Keratinocyte (primary cell): ENCODE measurements at regions not wholly inside any gene's neighbourhood (a gene's known extent, or its start where the extent isn't known, plus 50 kb on each side); places are given as distances from the start of the nearest gene placed in this dataset.

ENCODE experiments used
- DNase-seq: peaks from one replicate; pipeline ENCODE4 v3.0.0-alpha.2; 2011; ENCODE audit warnings: low read depth, missing footprints, low spot score
- FAIRE-seq: peaks from 2 replicates; lab custom pipeline; 2011; peaks lifted over from hg19 to GRCh38; lab: Jason Lieb, UNC
- H2AFZ ChIP-seq: 2 replicates; pipeline ENCODE4 v1.6.0; 2012; ENCODE audit warnings: low read length, control low read depth, inconsistent platforms; ENCODE audit not compliant: control insufficient read depth
- H3K27ac ChIP-seq: 2 replicates; pipeline ENCODE4 v1.5.1; 2011; ENCODE audit warnings: low read length; ENCODE audit not compliant: control insufficient read depth, insufficient read depth
- H3K27me3 ChIP-seq: 3 replicates; pipeline ENCODE4 v1.6.0; 2011; ENCODE audit warnings: low read length; ENCODE audit not compliant: control insufficient read depth, insufficient read depth; ENCODE audit errors: extremely low read depth
- H3K36me3 ChIP-seq, 2 experiments: 2 replicates in 1 of 2; 3 replicates in 1 of 2; pipeline ENCODE4 v1.5.1; 2011; ENCODE audit warnings: low read length in 2 of 2, mild to moderate bottlenecking in 1 of 2; ENCODE audit not compliant: control insufficient read depth in 2 of 2, insufficient read depth in 2 of 2; ENCODE audit errors: extremely low read depth in 1 of 2
- H3K4me1 ChIP-seq: 3 replicates; pipeline ENCODE4 v1.5.1; 2011; ENCODE audit warnings: low read length; ENCODE audit not compliant: control insufficient read depth, insufficient read depth; ENCODE audit errors: extremely low read depth
- H3K4me2 ChIP-seq: 3 replicates; pipeline ENCODE4 v1.6.0; 2011; ENCODE audit warnings: low read depth, low read length; ENCODE audit not compliant: control insufficient read depth, insufficient read depth; ENCODE audit errors: extremely low read depth
- H3K4me3 ChIP-seq, 3 experiments: fragments of 200-600 bp in 1 of 3; sonication (generic) in 1 of 3; 2 replicates in 2 of 3; 3 replicates in 1 of 3; pipeline ENCODE4 v1.5.1; 2011 to 2016; ENCODE audit warnings: low read length in 3 of 3, mild to moderate bottlenecking in 3 of 3, control low read depth in 2 of 3, inconsistent platforms in 1 of 3, low read depth in 1 of 3, mixed read lengths in 1 of 3, mixed run types in 1 of 3, moderate library complexity in 1 of 3; ENCODE audit not compliant: control insufficient read depth in 2 of 3, insufficient read depth in 2 of 3; ENCODE audit errors: extremely low read depth in 1 of 3
- H3K79me2 ChIP-seq: 2 replicates; pipeline ENCODE4 v1.6.0; 2012; ENCODE audit warnings: low read length; ENCODE audit not compliant: control insufficient read depth, insufficient read depth
- H3K9ac ChIP-seq: 3 replicates; pipeline ENCODE4 v1.6.0; 2011; ENCODE audit warnings: low read length; ENCODE audit not compliant: control insufficient read depth, insufficient read depth; ENCODE audit errors: extremely low read depth
- H3K9me1 ChIP-seq: 3 replicates; pipeline ENCODE4 v1.6.0; 2011; ENCODE audit warnings: low read length; ENCODE audit not compliant: control insufficient read depth, insufficient read depth; ENCODE audit errors: extremely low read depth
- H3K9me3 ChIP-seq: 2 replicates; pipeline ENCODE4 v1.5.1; 2012; ENCODE audit warnings: low read depth, low read length; ENCODE audit not compliant: control insufficient read depth
- H4K20me1 ChIP-seq: 3 replicates; pipeline ENCODE4 v1.6.0; 2011; ENCODE audit warnings: low read length; ENCODE audit not compliant: control insufficient read depth, insufficient read depth; ENCODE audit errors: extremely low read depth
- EZH2 ChIP-seq: IDR thresholded peaks from one replicate; pipeline ENCODE4 v1.6.1; 2012; ENCODE audit warnings: inconsistent platforms, mild to moderate bottlenecking, low read length, moderate library complexity
- dilution Hi-C: fragments of 300-500 bp; cut with MboI; formaldehyde crosslinking; loops from one replicate; pipeline ENCODE4 v1.7.0; 2020; ENCODE audit warnings: low sequenced_read_pairs; ENCODE audit not compliant: extremely low pct_ligation_motif_present
- TF ChIP-seq, protein P1 (sequence below), 3 experiments: IDR thresholded peaks in 1 of 3; conservative IDR thresholded peaks in 1 of 3; optimal IDR thresholded peaks in 1 of 3; 2 replicates in 2 of 3; 3 replicates in 1 of 3; pipeline versions ENCODE3 to v1.5.1; 2011; ENCODE audit warnings: low read length in 3 of 3, mild to moderate bottlenecking in 3 of 3, moderate library complexity in 2 of 3, control low read depth in 1 of 3, inconsistent platforms in 1 of 3; ENCODE audit not compliant: insufficient read depth in 2 of 3; ENCODE audit errors: extremely low read depth in 1 of 3

- TF ChIP-seq EZH2, result no peak
- TF ChIP-seq, protein P1, sequence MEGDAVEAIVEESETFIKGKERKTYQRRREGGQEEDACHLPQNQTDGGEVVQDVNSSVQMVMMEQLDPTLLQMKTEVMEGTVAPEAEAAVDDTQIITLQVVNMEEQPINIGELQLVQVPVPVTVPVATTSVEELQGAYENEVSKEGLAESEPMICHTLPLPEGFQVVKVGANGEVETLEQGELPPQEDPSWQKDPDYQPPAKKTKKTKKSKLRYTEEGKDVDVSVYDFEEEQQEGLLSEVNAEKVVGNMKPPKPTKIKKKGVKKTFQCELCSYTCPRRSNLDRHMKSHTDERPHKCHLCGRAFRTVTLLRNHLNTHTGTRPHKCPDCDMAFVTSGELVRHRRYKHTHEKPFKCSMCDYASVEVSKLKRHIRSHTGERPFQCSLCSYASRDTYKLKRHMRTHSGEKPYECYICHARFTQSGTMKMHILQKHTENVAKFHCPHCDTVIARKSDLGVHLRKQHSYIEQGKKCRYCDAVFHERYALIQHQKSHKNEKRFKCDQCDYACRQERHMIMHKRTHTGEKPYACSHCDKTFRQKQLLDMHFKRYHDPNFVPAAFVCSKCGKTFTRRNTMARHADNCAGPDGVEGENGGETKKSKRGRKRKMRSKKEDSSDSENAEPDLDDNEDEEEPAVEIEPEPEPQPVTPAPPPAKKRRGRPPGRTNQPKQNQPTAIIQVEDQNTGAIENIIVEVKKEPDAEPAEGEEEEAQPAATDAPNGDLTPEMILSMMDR (optimal IDR thresholded peaks at IDR 0.05 in 1 of 3, IDR thresholded peaks at IDR 0.05 in 1 of 3, conservative IDR thresholded peaks at IDR 0.05 in 1 of 3; ENCODE audit: extremely low read depth in 1 of 3, insufficient read depth in 2 of 3, low read length in 3 of 3), result peak; percentile 12 to 33 (median 22)
- no peaks in the 10 kb centered on the region for H4K20me1 ChIP-seq
- FAIRE-seq, result no peak
- dilution Hi-C loops, result no loop called here
- H3K4me1 ChIP-seq, result no peaks in the 10 kb centered on the region
- H2AFZ ChIP-seq, result no peak overlapping the region
- H3K79me2 ChIP-seq, result no peaks in the 10 kb centered on the region
- no peaks in the 10 kb centered on the region for H3K9me1 ChIP-seq
- H3K27me3 ChIP-seq, result peaks cover 4% of the 10 kb centered on the region
- no peak overlapping the region for H3K4me2 ChIP-seq
- H3K9me3 ChIP-seq, result no peaks in the 10 kb centered on the region
- no peak overlapping the region for H3K4me3 ChIP-seq
- no peaks in the 10 kb centered on the region for H3K36me3 ChIP-seq
- H3K27ac ChIP-seq, result no peak overlapping the region
- DNase-seq, result no peak
- H3K9ac ChIP-seq, result no peak overlapping the region
Observed at GRCh38 chr17:34163646-34164045, 91.4 kb upstream of the CCL2 start.

- no peak for DNase-seq
- no peaks in the 10 kb centered on the region for H4K20me1 ChIP-seq
- H3K9ac ChIP-seq, result no peak overlapping the region
- no peak overlapping the region for H3K27ac ChIP-seq
- H3K36me3 ChIP-seq, result no peaks in the 10 kb centered on the region
- dilution Hi-C loops, result no loop called here
- TF ChIP-seq EZH2, result no peak
- H3K9me1 ChIP-seq, result no peaks in the 10 kb centered on the region
- H3K79me2 ChIP-seq, result no peaks in the 10 kb centered on the region
- H2AFZ ChIP-seq, result no peak overlapping the region
- H3K4me2 ChIP-seq, result no peak overlapping the region
- no peak overlapping the region for H3K4me3 ChIP-seq
- FAIRE-seq, result no peak
- H3K9me3 ChIP-seq, result no peaks in the 10 kb centered on the region
- peaks cover 4% of the 10 kb centered on the region for H3K27me3 ChIP-seq
- no peaks in the 10 kb centered on the region for H3K4me1 ChIP-seq
Observed at GRCh38 chr17:34164837-34165236, 90.2 kb upstream of the CCL2 start.

DNA sequence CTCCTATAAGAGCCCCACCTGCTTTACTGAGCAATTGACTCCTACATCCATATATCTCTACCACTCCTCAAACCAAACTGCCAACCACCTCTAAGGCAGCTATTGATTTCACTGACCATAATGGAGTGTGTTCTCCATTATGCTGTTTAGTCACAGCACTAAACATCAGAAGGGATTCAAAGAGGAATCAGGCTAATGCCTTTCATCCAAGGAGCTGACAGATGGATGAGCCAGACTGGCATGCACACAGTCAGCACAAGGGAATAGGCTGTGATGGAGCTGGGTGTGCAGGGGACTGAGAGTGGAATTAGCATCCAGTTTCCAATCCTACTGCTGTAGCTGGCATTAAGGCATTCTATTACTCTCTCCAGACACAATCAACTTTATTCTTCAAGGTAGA is 88.7 kb upstream of the CCL2 start:
- H3K9me1 ChIP-seq, result no peaks in the 10 kb centered on the region
- peaks cover 4% of the 10 kb centered on the region for H3K27me3 ChIP-seq
- no peaks in the 10 kb centered on the region for H4K20me1 ChIP-seq
- no peak for TF ChIP-seq EZH2
- TF ChIP-seq, protein P1 (optimal IDR thresholded peaks at IDR 0.05 in 1 of 3, IDR thresholded peaks at IDR 0.05 in 1 of 3, conservative IDR thresholded peaks at IDR 0.05 in 1 of 3; ENCODE audit: extremely low read depth in 1 of 3, insufficient read depth in 2 of 3, low read length in 3 of 3), result no peak
- dilution Hi-C loops, result no loop called here
- DNase-seq (no peak), FAIRE-seq (no peak)
- no peak overlapping the region for H3K4me3 ChIP-seq
- no peak overlapping the region for H3K9ac ChIP-seq
- H2AFZ ChIP-seq, result no peak overlapping the region
- no peaks in the 10 kb centered on the region for H3K36me3 ChIP-seq
- no peak overlapping the region for H3K4me2 ChIP-seq
- H3K27ac ChIP-seq, result no peak overlapping the region
- no peaks in the 10 kb centered on the region for H3K4me1 ChIP-seq
- no peaks in the 10 kb centered on the region for H3K79me2 ChIP-seq
- H3K9me3 ChIP-seq, result no peaks in the 10 kb centered on the region
